ENCODE measurements at regions not wholly inside any gene's neighbourhood (a gene's known extent, or its start where the extent isn't known, plus 50 kb on each side); places are given as distances from the start of the nearest gene placed in this dataset.

DNA sequence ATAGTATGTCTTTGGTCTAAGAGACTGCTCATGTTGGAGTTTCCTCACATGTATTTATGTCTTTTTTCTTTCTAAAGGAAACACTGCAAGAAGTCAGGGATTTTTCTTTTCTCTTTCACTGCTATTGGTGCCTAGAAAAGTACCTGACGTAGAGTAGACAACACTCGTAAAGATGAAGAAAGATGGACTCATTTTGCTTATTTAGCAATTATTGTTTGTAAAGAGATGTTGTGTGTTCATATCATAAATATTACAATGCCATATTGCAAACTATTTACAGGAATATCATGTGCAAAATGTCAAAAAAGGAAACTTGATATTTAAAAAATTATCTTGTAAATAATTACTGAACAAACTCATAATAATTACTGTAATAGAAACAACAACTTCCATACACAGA lies 2711.5 kb upstream of the PCDH20 start:
- TF ChIP-seq, protein P1, sequence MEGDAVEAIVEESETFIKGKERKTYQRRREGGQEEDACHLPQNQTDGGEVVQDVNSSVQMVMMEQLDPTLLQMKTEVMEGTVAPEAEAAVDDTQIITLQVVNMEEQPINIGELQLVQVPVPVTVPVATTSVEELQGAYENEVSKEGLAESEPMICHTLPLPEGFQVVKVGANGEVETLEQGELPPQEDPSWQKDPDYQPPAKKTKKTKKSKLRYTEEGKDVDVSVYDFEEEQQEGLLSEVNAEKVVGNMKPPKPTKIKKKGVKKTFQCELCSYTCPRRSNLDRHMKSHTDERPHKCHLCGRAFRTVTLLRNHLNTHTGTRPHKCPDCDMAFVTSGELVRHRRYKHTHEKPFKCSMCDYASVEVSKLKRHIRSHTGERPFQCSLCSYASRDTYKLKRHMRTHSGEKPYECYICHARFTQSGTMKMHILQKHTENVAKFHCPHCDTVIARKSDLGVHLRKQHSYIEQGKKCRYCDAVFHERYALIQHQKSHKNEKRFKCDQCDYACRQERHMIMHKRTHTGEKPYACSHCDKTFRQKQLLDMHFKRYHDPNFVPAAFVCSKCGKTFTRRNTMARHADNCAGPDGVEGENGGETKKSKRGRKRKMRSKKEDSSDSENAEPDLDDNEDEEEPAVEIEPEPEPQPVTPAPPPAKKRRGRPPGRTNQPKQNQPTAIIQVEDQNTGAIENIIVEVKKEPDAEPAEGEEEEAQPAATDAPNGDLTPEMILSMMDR (IDR thresholded peaks at IDR 0.05) = no peak
- TF ChIP-seq POLR2A (IDR thresholded peaks at IDR 0.05) (no peak), EP300 (IDR thresholded peaks at IDR 0.05) (no peak)

Measured in ovary (tissue), 3 donors.